22Rv1 (cell line): ENCODE measurements at regions not wholly inside any gene's neighbourhood (a gene's known extent, or its start where the extent isn't known, plus 50 kb on each side); places are given as distances from the start of the nearest gene placed in this dataset.

ENCODE experiments used
- ZFX ChIP-seq: fragments of 450-650 bp; IDR thresholded peaks from 2 replicates; pipeline ENCODE4 v1.6.1; 2017; ENCODE audit warnings: antibody characterized with exemption, borderline replicate concordance
- TF ChIP-seq, protein P1 (sequence below): fragments of 450-650 bp; IDR thresholded peaks from 2 replicates; pipeline ENCODE4 v1.5.1; 2017; ENCODE audit warnings: mild to moderate bottlenecking

- TF ChIP-seq, protein P1, sequence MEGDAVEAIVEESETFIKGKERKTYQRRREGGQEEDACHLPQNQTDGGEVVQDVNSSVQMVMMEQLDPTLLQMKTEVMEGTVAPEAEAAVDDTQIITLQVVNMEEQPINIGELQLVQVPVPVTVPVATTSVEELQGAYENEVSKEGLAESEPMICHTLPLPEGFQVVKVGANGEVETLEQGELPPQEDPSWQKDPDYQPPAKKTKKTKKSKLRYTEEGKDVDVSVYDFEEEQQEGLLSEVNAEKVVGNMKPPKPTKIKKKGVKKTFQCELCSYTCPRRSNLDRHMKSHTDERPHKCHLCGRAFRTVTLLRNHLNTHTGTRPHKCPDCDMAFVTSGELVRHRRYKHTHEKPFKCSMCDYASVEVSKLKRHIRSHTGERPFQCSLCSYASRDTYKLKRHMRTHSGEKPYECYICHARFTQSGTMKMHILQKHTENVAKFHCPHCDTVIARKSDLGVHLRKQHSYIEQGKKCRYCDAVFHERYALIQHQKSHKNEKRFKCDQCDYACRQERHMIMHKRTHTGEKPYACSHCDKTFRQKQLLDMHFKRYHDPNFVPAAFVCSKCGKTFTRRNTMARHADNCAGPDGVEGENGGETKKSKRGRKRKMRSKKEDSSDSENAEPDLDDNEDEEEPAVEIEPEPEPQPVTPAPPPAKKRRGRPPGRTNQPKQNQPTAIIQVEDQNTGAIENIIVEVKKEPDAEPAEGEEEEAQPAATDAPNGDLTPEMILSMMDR = no peak
- TF ChIP-seq ZFX = no peak
These were observed 65.4 kb upstream of the SMYD2 start for GRCh38 chr1:214215583-214215982.
